Esophagus squamous epithelium (tissue), 4 donors: ENCODE measurements at regions not wholly inside any gene's neighbourhood (a gene's known extent, or its start where the extent isn't known, plus 50 kb on each side); places are given as distances from the start of the nearest gene placed in this dataset.

ENCODE experiments used
- CTCF ChIP-seq, 6 experiments: fragments of 450-650 bp in 4 of 6; fragments of 200-600 bp in 2 of 6; sonication (generic) in 2 of 6; IDR thresholded peaks; one replicate each; pipeline ENCODE4 v1.5.1; 2016 to 2019; ENCODE audit warnings: antibody characterized with exemption in 6 of 6, mild to moderate bottlenecking in 4 of 6, moderate library complexity in 4 of 6
- POLR2A ChIP-seq, 4 donors: fragments of 450-650 bp; IDR thresholded peaks; one replicate each; pipeline ENCODE4 v1.6.1; 2017; ENCODE audit warnings: antibody characterized with exemption in 4 of 4, mild to moderate bottlenecking in 4 of 4, moderate library complexity in 3 of 4

GRCh38 chr3:194281766-194282165, 69.4 kb downstream of the CPN2 start:
- TF ChIP-seq POLR2A (IDR thresholded peaks at IDR 0.05) (no peak), CTCF (IDR thresholded peaks at IDR 0.05) (no peak)
